SH-SY5Y (cell line): ENCODE measurements at regions not wholly inside any gene's neighbourhood (a gene's known extent, or its start where the extent isn't known, plus 50 kb on each side); places are given as distances from the start of the nearest gene placed in this dataset.

Experiments used
- GATA2 ChIP-seq: IDR thresholded peaks from 2 replicates; pipeline ENCODE4 v1.6.1; 2011; ENCODE audit warnings: mild to moderate bottlenecking, low read depth, low read length
- GATA3 ChIP-seq: IDR thresholded peaks from 2 replicates; pipeline ENCODE4 v1.6.1; 2011; ENCODE audit warnings: low read depth, mild to moderate bottlenecking, low read length, moderate library complexity

DNA sequence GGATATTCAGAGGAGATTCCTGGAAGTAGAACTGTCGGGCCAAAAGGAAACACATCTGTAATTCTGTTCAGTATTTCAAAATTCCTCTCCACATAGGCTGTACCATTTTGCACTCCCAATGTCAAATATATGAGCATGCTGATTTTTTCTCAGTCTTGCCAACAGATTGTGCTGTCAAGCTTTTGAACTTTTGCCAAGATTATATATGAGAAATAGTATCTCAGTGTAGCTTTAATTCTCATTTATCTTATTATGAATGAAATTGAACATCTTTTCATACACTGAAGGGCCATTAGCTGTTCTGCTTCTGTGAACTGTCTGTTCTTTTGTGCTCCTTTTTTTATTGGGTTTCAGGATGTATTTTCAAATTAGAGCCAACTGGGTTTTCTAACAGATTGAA is 907.1 kb downstream of the MAT2B start:
- TF ChIP-seq GATA2 = no peak
- TF ChIP-seq GATA3 = no peak

DNA sequence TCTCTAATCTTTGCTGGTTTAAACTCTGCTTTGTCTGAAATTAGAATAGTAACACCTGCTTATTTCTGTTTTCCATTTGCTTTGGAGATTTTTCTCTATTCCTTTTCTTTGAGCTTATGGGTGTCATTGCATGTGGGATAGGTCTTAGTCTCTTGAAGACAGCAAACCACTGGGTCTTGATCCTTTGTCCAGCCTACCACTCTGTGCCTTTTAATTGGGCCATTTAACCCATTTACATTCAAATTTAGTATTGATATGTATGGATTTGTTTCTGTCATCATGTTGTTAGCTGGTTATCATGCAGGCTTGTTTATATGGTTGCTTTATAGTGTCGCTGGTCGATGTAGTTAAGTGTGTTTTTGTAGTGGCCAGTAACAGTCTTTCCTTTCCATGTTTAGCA is 914.7 kb downstream of the MAT2B start:
- TF ChIP-seq GATA2 (no peak), GATA3 (no peak)

DNA sequence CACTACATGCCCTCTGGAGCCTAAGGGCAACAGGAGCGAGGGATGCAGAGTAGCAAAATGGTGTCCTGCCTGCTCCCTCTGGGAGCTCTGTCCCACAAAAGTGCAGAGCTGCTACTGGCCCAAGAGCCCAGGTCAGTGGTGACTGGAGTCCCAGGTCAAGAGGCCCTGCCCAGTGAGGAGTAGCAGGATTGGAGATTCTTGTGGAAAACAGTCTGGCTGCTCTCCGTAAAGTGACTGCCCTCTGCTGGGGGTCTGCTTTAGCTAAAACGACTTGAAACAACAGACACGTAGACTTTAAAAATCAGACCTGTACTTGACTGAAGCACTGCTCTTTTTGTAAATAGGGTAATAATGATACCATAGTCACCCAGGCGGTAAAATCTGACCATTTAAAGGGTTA is 917.0 kb downstream of the MAT2B start:
- TF ChIP-seq GATA3 (no peak), GATA2 (no peak)

DNA sequence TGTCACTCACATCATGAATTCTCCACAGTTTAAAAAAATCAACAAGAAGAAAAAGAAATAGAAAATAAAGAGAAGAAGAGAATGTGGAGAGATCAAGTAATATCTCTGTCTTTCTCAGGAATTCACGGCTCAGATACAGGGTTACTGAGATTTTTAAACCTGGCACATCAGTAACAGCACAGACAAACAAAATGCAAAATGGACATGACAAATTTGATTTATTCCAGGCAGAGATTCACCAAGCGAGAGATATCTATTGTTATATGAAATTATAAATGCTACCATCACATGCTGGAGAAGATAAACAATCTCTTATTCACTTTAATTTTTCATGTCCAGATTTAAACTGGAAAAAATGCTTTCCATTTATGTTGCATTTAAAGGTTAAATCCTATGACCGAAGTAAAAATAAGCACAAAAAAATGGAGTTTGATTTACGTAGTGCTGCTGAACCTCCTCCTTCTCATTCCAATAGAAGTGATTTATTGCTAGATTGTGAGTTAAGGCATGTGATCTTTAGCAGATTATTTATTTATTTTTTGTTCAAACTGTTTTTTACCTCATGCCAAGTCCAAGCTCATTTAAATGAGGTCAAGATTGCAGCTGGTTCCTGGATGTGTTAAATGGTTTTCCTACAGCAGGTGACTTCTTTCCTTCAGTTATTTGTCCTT is 926.4 kb downstream of the MAT2B start:
- TF ChIP-seq GATA2 = no peak
- no peak for TF ChIP-seq GATA3

DNA sequence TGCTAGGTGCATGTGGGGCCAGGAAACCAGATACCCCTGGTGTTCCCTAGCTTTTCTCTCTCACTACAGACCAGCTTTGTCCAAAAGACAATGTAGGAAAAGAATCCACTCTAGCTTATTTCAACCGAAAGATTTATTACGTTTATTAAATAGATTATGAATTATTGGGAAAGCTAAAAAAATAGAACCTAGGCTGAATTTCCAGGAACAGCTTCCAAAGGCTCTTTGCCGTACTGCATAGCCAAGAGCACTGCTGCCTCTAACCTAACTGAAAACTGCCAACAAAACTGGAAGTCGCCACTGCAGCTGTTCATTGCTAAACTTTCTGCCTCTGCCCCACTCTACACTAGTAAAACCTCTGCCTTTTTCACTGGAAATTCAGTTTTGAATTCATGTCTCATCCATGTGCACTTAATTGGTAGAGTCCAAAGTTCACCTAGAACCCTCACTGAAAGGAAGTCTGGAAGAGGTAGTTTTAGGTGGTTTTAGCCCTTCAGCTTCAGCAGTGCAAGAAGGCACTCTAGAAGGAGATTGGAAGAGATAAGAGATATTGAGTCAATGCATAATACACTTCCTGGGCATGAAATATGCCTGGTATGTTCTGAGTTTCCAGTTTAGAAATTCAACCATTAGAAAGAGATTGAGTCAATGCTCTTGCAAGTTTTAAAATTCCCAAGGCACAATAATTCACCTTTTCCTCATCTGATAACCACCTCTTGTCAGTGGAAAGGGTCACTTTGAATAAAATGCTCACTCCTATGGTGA is 927.9 kb downstream of the MAT2B start:
- TF ChIP-seq GATA3 (no peak), GATA2 (no peak)

DNA sequence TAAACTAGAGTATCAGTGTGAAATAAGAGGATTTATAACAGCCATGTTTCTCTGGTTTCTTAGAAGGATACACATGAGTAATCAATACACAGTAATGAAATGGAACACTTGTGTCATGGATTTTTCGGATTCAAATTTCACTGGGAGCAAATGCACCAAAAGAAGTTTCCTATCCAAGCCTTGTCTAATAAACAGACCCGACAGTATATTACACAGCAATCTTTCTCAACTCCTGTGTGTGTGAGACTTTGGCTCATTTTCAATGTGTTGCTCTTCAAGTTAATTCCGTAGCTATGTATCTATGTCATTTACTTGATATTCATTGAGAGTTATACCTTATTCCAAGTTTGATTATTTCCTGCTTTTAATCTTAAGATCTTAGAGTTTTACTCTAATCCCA is 930.2 kb downstream of the MAT2B start:
- TF ChIP-seq GATA2 = no peak

DNA sequence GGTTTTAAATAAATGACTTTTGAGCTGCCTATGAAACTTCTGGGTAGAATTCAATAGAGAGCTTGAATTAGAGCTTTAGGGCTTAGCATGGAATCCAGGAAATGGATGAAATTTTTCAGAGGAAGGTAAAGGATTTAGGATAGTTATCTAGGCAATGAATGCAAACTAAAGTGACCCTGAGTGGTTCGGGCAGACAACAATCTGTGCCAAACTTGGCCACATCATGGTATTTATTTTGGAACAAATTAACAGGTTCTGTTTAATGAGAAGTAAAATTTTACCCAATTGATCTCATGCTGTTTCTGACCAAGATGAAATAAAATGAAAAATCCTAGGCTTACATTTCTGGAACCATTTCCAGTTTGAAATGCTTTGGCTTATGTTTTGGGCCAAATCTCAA is 934.4 kb downstream of the MAT2B start:
- TF ChIP-seq GATA3 (no peak), GATA2 (no peak)

DNA sequence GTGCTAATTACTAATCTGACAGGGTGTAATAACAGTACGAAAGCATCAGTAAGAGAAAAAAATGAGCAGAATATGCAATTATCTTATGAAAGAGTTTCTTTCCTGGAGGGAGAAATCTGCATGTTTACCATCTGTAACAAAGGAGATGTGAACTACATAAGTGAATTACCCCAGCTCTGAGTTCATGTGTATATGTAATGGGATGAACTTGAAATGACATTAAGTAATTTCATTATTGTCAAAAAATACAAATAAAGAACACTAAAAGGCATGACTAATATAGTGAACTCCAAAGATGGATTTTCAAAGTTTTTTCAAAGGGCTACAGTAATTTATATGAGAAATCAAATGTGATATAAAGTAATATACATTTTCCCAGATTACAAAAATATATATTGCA is 944.0 kb downstream of the MAT2B start:
- TF ChIP-seq GATA2 (no peak), GATA3 (no peak)

DNA sequence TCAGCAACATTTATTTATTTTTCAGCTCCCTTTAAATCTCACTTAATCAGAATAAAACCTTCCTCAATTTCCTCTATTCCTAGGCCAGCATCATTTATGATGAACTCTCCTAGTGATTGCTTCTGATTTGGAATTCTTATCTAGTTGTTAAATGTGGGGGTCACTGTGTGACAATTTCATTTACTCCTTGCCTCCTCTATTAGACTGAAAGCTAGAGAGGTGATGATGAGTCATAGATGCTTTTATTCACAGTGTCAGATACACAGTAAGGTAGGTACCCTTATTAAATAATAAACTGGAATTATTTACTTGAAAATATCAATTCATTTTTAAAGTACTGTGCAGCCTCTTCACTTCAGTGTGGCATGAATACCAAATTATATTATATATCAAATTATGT is 960.6 kb downstream of the MAT2B start:
- no peak for TF ChIP-seq GATA2
- no peak for TF ChIP-seq GATA3

DNA sequence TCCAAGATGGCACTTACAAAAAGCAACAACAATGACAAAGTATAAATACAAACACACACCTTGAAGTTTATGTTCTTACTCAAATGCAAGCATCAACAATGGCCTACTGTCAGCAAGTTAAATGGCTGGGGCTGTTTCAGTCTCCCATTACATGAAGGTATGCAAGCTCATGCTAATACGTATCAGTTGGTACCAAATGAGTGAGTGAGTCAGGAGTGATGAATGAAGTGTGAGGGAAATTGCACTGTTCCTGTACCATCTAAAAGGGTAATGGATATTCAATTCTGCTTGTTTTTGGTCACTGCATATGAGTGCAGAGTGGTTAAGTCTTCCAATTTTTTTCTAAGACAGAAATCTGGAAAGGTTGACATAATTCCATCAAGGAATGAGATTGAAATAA is 964.9 kb downstream of the MAT2B start:
- TF ChIP-seq GATA3 (no peak), GATA2 (no peak)

DNA sequence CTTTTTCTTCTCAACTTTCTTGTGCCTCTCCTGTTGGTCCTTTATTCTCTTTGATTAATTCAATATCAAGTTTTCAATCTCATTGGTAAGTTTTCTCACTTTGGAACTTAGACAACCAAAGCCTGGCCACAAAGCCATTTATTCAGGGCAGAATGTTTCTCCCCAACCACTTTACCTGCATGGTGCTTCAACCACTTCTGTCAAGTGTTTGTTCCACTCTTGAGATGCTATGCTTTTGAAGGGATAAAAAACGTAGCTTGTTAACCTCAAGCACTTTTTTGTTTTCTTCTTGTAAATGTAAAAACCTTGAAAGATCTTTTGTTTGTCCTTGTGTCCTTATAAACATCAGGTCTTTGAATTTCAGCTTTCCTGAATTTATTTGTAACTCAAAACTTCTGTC is 966.7 kb downstream of the MAT2B start:
- TF ChIP-seq GATA3 = no peak
- no peak for TF ChIP-seq GATA2

DNA sequence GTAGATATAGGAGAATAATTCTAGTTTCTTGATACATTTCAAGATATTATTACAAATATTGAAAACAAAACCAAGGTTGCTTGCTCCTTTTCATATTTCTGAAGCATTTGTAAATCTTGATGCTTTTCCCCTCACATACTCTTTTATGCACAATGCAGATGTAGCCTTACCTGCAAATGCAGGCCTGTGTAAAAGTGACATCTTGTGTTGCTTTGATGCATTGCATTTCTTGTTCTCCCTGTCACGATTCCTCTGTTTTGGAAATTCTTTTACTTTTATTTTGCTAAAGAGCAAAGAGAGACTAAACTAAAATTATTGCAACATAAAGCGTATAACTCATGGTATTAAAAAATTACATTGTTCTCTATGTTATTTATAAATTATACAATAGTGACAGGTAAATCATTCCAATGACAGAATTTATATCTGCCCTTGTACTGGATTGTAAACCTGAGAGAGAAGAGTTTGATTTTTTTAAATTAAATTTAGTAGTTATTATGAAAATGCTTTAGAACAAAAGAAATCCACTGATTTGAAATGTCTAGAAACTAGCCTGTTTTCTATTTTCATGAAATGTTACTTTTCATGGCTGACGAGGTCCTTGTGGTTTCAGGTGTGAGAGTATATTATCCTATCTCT is 970.0 kb downstream of the MAT2B start:
- TF ChIP-seq GATA3 (no peak), GATA2 (no peak)

DNA sequence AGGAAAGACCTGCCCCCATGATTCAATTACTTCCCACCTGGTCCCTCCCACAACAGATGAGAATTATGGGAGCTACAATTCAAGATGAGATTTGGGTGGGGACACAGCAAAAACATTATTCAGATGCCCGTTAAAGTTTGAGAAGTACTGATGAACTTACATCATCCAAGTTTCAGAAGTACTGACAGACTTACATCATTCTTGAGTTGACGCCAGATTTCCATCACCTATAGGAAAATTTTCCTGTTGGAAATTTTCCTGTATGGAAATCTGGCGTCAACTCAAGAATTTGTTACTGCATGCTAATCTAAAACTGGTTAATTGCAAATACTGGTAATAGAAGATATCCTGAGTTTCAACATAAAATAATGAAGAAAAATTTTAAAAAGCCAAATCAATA is 975.9 kb downstream of the MAT2B start:
- TF ChIP-seq GATA3 = no peak
- TF ChIP-seq GATA2 = no peak

DNA sequence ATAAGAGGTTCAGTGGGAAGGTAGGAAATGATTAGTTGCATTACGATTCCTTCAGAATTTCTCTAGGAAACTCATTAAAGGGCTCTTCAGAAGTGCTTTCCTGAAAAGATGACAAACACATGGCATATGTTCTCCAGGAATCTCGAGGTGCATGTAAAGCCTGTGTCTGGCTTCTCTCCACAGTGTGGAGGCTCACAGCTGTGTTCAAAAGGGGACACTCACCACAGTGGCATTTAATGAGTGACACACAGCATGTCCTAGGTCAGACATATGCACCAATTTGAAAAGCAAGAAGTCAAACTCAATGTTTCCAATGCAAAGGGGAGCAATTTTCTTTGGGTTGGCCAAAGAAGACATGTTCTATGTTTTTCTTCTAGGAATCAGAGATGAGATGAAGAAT is 976.9 kb downstream of the MAT2B start:
- TF ChIP-seq GATA2 (no peak), GATA3 (no peak)

DNA sequence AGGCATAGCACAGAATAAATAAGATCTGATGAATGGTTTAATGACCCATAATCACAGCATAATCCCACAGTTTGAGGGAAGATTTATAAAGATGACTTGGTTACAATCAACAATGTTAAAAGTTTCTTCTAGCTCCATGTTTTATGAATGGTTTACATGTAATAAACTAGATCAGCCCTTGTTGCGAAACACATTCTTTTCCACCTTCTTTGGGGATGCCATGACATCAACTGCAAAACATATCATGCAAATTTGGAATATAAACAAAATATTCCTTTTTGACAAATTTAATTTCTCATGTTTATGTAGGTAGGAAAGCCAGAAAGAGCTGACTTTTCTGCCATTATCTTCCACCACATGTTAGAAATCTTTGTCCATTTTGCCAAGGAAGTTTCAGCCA is 979.5 kb downstream of the MAT2B start:
- TF ChIP-seq GATA3 (no peak), GATA2 (no peak)
